DOHH2 (cell line): ENCODE measurements at regions not wholly inside any gene's neighbourhood (a gene's known extent, or its start where the extent isn't known, plus 50 kb on each side); places are given as distances from the start of the nearest gene placed in this dataset.

Experiments used
- H3F3A ChIP-seq: fragments of 200-600 bp; sonication (generic), shearing (Covaris generic); 2 replicates; pipeline ENCODE4 v1.6.0; 2016; ENCODE audit warnings: antibody characterized with exemption, mild to moderate bottlenecking; ENCODE audit not compliant: control insufficient read depth, insufficient read depth
- H3K27ac ChIP-seq: fragments of 200-600 bp; sonication (generic); 2 replicates; pipeline ENCODE4 v1.5.1; 2014; ENCODE audit warnings: low read depth, mild to moderate bottlenecking, low read length, moderate library complexity
- H3K27me3 ChIP-seq: fragments of 200-600 bp; sonication (generic); 2 replicates; pipeline ENCODE4 v1.6.1; 2014; ENCODE audit warnings: mild to moderate bottlenecking, low read length, mixed read lengths; ENCODE audit not compliant: control insufficient read depth
- H3K36me3 ChIP-seq: fragments of 200-600 bp; sonication (generic); 2 replicates; pipeline ENCODE4 v1.6.1; 2014; ENCODE audit warnings: mild to moderate bottlenecking, low read length, moderate library complexity, mixed read lengths; ENCODE audit not compliant: control insufficient read depth
- H3K4me1 ChIP-seq: fragments of 200-600 bp; sonication (generic); 2 replicates; pipeline ENCODE4 v1.6.1; 2014; ENCODE audit warnings: mild to moderate bottlenecking, low read length, mixed read lengths; ENCODE audit not compliant: control insufficient read depth
- H3K4me2 ChIP-seq: fragments of 200-600 bp; sonication (generic); 2 replicates; pipeline ENCODE4 v1.6.0; 2014; ENCODE audit warnings: mild to moderate bottlenecking, low read length, moderate library complexity
- H3K4me3 ChIP-seq: fragments of 200-600 bp; sonication (generic); 2 replicates; pipeline ENCODE4 v1.5.1; 2014; ENCODE audit warnings: mild to moderate bottlenecking, low read length, mixed read lengths
- H3K79me2 ChIP-seq: fragments of 200-600 bp; sonication (generic); 2 replicates; pipeline ENCODE4 v1.6.1; 2014; ENCODE audit warnings: mild to moderate bottlenecking, low read length, mixed read lengths; ENCODE audit not compliant: control insufficient read depth
- H3K9me2 ChIP-seq: fragments of 200-600 bp; sonication (generic); replicated peaks from 2 replicates; pipeline ENCODE4 v1.6.1; 2014; ENCODE audit warnings: mild to moderate bottlenecking, low read length, mixed read lengths; ENCODE audit not compliant: control insufficient read depth
- H3K9me3 ChIP-seq: fragments of 200-600 bp; sonication (generic); 2 replicates; pipeline ENCODE4 v1.6.1; 2014; ENCODE audit warnings: antibody characterized with exemption, low read length, mixed read lengths; ENCODE audit not compliant: control insufficient read depth, insufficient read depth
- H4K20me1 ChIP-seq: fragments of 200-600 bp; sonication (generic); 2 replicates; pipeline ENCODE4 v1.6.0; 2014; ENCODE audit warnings: low read depth, mild to moderate bottlenecking, antibody characterized with exemption, low read length, moderate library complexity; ENCODE audit not compliant: control insufficient read depth, insufficient read depth
- EZH2phosphoT487 ChIP-seq: fragments of 200-600 bp; sonication (generic); IDR thresholded peaks from 2 replicates; pipeline ENCODE4 v1.6.1; 2017; ENCODE audit warnings: borderline replicate concordance, mild to moderate bottlenecking, antibody characterized with exemption, low read length, moderate library complexity, mixed read lengths
- TF ChIP-seq, protein P1 (sequence below): fragments of 200-600 bp; sonication (generic); IDR thresholded peaks from one replicate; pipeline ENCODE4 v1.5.1; 2014; ENCODE audit warnings: antibody characterized with exemption, mild to moderate bottlenecking, low read depth, low read length; ENCODE audit not compliant: poor library complexity, severe bottlenecking

GRCh38 chr16:79283578-79283977, 317.0 kb downstream of the MAF start:
- Histone ChIP-seq H3K27me3 (peaks cover 8% of the 10 kb centered on the region; the same call in 1 of the 2 replicates), H3K9me3 (no peaks in the 10 kb centered on the region), H3K27ac (no peak overlapping the region), H3K4me2 (no peak overlapping the region), H3K79me2 (no peaks in the 10 kb centered on the region), H3K4me1 (peaks cover 37% of the 10 kb centered on the region), H3K4me3 (no peak overlapping the region), H4K20me1 (no peaks in the 10 kb centered on the region), H3K9me2 (no peaks in the 10 kb centered on the region), H3K36me3 (no peaks in the 10 kb centered on the region), H3F3A (peaks cover 7% of the 10 kb centered on the region)
- TF ChIP-seq, protein P1, sequence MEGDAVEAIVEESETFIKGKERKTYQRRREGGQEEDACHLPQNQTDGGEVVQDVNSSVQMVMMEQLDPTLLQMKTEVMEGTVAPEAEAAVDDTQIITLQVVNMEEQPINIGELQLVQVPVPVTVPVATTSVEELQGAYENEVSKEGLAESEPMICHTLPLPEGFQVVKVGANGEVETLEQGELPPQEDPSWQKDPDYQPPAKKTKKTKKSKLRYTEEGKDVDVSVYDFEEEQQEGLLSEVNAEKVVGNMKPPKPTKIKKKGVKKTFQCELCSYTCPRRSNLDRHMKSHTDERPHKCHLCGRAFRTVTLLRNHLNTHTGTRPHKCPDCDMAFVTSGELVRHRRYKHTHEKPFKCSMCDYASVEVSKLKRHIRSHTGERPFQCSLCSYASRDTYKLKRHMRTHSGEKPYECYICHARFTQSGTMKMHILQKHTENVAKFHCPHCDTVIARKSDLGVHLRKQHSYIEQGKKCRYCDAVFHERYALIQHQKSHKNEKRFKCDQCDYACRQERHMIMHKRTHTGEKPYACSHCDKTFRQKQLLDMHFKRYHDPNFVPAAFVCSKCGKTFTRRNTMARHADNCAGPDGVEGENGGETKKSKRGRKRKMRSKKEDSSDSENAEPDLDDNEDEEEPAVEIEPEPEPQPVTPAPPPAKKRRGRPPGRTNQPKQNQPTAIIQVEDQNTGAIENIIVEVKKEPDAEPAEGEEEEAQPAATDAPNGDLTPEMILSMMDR, result no peak
- no peak for TF ChIP-seq EZH2phosphoT487

- no peak overlapping the region for H3K4me2 ChIP-seq
- H3K27me3 ChIP-seq, result peaks cover 11% of the 10 kb centered on the region; the same call in 1 of the 2 replicates
- TF ChIP-seq, protein P1, result no peak
- no peak for TF ChIP-seq EZH2phosphoT487
- no peaks in the 10 kb centered on the region for H3K79me2 ChIP-seq
- H3F3A ChIP-seq, result peaks cover 6% of the 10 kb centered on the region
- H3K4me3 ChIP-seq, result no peak overlapping the region
- no peaks in the 10 kb centered on the region for H3K9me3 ChIP-seq
- no peaks in the 10 kb centered on the region for H4K20me1 ChIP-seq
- H3K9me2 ChIP-seq, result no peaks in the 10 kb centered on the region
- H3K4me1 ChIP-seq, result peaks cover 29% of the 10 kb centered on the region
- no peaks in the 10 kb centered on the region for H3K36me3 ChIP-seq
- H3K27ac ChIP-seq, result no peak overlapping the region
These were observed 317.7 kb downstream of the MAF start for GRCh38 chr16:79282806-79283205.

DNA sequence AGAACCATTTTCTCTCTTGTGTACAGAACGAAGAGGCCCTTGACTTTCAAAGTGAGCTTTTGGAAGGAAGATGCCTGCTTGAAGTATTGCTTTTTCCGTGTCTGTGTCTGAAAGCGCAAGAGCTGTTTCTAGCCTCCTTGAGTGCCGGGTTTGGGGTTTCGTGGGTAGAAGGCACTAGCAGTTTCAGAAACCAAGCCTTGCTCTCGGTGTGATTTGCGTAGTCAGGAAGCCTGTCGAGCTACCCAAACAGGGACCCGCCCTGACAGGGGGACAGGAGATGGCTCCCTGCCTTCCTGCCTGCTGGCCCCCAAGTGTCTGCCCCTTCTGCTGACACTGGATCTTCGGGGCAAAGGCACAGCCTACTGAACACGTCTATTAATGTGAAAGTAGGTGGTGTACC, 322.0 kb downstream of the MAF start:
- Histone ChIP-seq H3K36me3 (no peaks in the 10 kb centered on the region), H3K27me3 (peaks cover 11% of the 10 kb centered on the region; the same call in 1 of the 2 replicates), H3K4me2 (no peak overlapping the region), H3K27ac (no peak overlapping the region), H3K9me3 (no peaks in the 10 kb centered on the region), H3K4me1 (no peaks in the 10 kb centered on the region), H3K79me2 (no peaks in the 10 kb centered on the region), H4K20me1 (no peaks in the 10 kb centered on the region), H3K4me3 (no peak overlapping the region), H3K9me2 (no peaks in the 10 kb centered on the region), H3F3A (no peaks in the 10 kb centered on the region)
- TF ChIP-seq EZH2phosphoT487, result no peak

DNA sequence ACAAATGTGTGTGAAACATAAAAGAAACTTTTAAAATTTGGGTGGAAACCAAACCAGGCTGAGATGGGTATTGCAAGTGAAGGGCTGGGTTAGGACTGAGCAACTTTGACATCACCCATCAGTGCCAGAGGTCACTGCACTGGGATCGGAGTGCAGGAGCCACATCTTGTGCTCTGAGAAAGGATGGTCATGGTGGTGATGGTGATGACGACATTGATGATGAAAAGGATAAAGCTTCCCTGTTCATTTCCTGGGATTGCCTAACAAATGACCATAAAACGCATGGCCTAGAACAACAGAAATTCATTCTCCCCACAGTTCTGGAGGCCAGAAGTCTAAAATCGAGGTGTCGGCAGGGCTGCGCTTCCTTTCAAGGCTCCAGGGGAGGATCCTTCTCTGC, 324.0 kb downstream of the MAF start:
- Histone ChIP-seq H3K27me3 (peaks cover 14% of the 10 kb centered on the region; the same call in 1 of the 2 replicates), H3K27ac (no peak overlapping the region), H3K4me3 (no peak overlapping the region), H3F3A (no peaks in the 10 kb centered on the region), H3K9me2 (no peaks in the 10 kb centered on the region), H3K4me2 (no peak overlapping the region), H4K20me1 (no peaks in the 10 kb centered on the region), H3K9me3 (no peaks in the 10 kb centered on the region), H3K36me3 (no peaks in the 10 kb centered on the region), H3K79me2 (no peaks in the 10 kb centered on the region), H3K4me1 (no peaks in the 10 kb centered on the region)
- TF ChIP-seq, protein P1, result no peak
- TF ChIP-seq EZH2phosphoT487, result no peak
